GM12878 (cell line): ENCODE measurements at regions not wholly inside any gene's neighbourhood (a gene's known extent, or its start where the extent isn't known, plus 50 kb on each side); places are given as distances from the start of the nearest gene placed in this dataset.

Experiments
- RAD21 ChIP-seq: IDR thresholded peaks from 2 replicates; pipeline ENCODE4 v1.6.1; 2011; ENCODE audit warnings: mild to moderate bottlenecking, low read depth, low read length, moderate library complexity; ENCODE audit not compliant: insufficient read depth
- SIX5 ChIP-seq: IDR thresholded peaks from 2 replicates; pipeline ENCODE4 v1.6.1; 2011; ENCODE audit warnings: mild to moderate bottlenecking, low read depth, low read length, moderate library complexity; ENCODE audit not compliant: severe bottlenecking
- ZNF207 ChIP-seq: fragments of 450-650 bp; IDR thresholded peaks from 2 replicates; pipeline ENCODE4 v1.6.1; 2014; ENCODE audit warnings: antibody characterized with exemption, mild to moderate bottlenecking, borderline replicate concordance

GRCh38 chr10:60439641-60440040 is 50.0 kb upstream of the ANK3 start:
- TF ChIP-seq RAD21 (no peak), SIX5 (no peak), ZNF207 (no peak)
